ENCODE measurements at regions not wholly inside any gene's neighbourhood (a gene's known extent, or its start where the extent isn't known, plus 50 kb on each side); places are given as distances from the start of the nearest gene placed in this dataset.

- no peak overlapping the region for H3K4me3 ChIP-seq (ENCODE audit: control insufficient read depth, low read depth, low read length)
- TF ChIP-seq CTCF (IDR thresholded peaks at IDR 0.05; ENCODE audit: control insufficient read depth, insufficient read depth, low read depth, low read length, missing control alignments), result no peak
- DNase-seq (ENCODE audit: low read depth), result no peak
Observed at GRCh38 chr17:52957411-52957810, 798.9 kb upstream of the CA10 start.

DNA sequence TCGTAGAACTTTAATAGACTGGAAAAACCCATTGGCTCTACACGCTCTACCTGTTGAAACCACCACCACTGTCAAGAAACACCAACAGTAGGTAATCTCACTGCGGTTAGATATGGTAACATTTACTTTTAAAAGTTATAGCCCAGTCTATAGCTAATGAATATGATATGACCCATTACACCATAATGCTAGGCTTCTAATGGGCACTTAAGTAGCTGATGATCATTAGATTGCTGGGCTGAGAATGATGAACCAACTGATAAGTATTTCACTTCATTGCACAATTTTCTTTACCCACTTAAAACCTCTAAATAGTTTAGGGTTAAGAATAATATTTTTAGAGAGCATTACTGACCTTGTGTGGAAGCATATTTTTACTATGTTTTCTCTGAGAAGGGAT lies 788.9 kb upstream of the CA10 start:
- no peak for TF ChIP-seq CTCF (IDR thresholded peaks at IDR 0.05; ENCODE audit: control insufficient read depth, insufficient read depth, low read depth, low read length, missing control alignments)
- no peak for DNase-seq (ENCODE audit: low read depth)
- H3K4me3 ChIP-seq (ENCODE audit: control insufficient read depth, low read depth, low read length), result no peak overlapping the region

DNA sequence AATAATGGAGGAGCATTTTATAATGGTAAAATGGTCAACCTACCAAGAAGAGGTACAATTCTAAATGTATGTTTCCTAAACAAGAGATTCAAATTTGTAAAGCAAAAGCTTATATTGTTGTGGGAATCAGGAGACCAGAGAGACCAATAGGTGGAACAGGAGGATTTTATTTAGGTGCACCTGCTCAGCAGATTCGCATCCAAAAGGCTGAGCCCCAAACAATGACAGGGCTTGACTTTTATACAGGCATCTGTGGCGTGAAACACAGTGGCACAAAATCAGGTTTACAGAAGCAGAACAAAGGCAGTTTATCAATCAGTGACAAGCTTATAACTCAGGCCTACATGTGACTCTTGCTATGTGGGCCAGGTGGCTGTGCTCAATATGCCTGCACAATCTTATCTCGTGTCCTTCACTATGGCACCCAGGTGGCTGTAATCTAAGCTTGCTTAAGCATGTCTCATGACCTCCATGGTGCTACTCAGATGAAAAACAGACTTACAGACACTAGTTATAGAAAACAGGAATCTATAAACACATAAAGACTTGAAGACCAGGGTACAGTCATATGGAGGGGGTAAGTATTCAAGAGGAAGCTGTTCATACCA lies 780.2 kb upstream of the CA10 start:
- no peak for DNase-seq (ENCODE audit: low read depth)
- H3K4me3 ChIP-seq (ENCODE audit: control insufficient read depth, low read depth, low read length), result no peak overlapping the region
- TF ChIP-seq CTCF (IDR thresholded peaks at IDR 0.05; ENCODE audit: control insufficient read depth, insufficient read depth, low read depth, low read length, missing control alignments), result no peak

DNA sequence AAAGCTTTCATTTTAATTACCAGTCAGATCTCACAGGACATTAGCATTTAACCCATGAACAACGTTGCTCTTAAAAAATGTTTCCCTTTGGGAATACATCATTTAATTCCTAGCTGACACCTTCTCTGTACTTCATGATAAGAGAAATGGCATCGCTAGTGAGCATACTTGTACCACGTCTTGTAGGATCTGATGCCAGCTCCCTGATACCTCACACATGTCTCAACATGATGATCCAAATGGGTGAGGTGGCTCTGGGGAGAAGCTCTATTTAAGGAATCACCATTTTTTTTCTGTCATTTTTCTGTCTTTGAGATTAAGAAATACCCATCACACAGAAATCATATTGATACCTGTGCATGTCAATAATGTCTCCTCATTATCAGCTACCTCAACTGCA lies 772.1 kb upstream of the CA10 start:
- no peak for DNase-seq (ENCODE audit: low read depth)
- TF ChIP-seq CTCF (IDR thresholded peaks at IDR 0.05; ENCODE audit: control insufficient read depth, insufficient read depth, low read depth, low read length, missing control alignments), result no peak
- no peak overlapping the region for H3K4me3 ChIP-seq (ENCODE audit: control insufficient read depth, low read depth, low read length)

- DNase-seq (ENCODE audit: low read depth), result no peak
- TF ChIP-seq CTCF (IDR thresholded peaks at IDR 0.05; ENCODE audit: control insufficient read depth, insufficient read depth, low read depth, low read length, missing control alignments), result no peak
- no peak overlapping the region for H3K4me3 ChIP-seq (ENCODE audit: control insufficient read depth, low read depth, low read length)
Observed at GRCh38 chr17:52930145-52930544, 771.6 kb upstream of the CA10 start.

- no peak for TF ChIP-seq CTCF (IDR thresholded peaks at IDR 0.05; ENCODE audit: control insufficient read depth, insufficient read depth, low read depth, low read length, missing control alignments)
- DNase-seq (ENCODE audit: low read depth), result no peak
- H3K4me3 ChIP-seq (ENCODE audit: control insufficient read depth, low read depth, low read length), result no peak overlapping the region
Observed at GRCh38 chr17:52923658-52924057, 765.1 kb upstream of the CA10 start.

- no peak for DNase-seq (ENCODE audit: low read depth)
- TF ChIP-seq CTCF (IDR thresholded peaks at IDR 0.05; ENCODE audit: control insufficient read depth, insufficient read depth, low read depth, low read length, missing control alignments), result no peak
- no peak overlapping the region for H3K4me3 ChIP-seq (ENCODE audit: control insufficient read depth, low read depth, low read length)
Observed at GRCh38 chr17:52899235-52899634, 740.7 kb upstream of the CA10 start.

Data from AG09309 (cell line).